ENCODE measurements at regions not wholly inside any gene's neighbourhood (a gene's known extent, or its start where the extent isn't known, plus 50 kb on each side); places are given as distances from the start of the nearest gene placed in this dataset.

- no peak for DNase-seq
- no peak overlapping the region for H3K4me3 ChIP-seq
- no peaks in the 10 kb centered on the region for H3K4me1 ChIP-seq (ENCODE audit: insufficient read depth)
- 60 to 65% (median 60%) methylated on average over 12 of the region's 12 CpGs for WGBS, 3 donors
- H3K9me3 ChIP-seq: no peaks in the 10 kb centered on the region
- no peaks in the 10 kb centered on the region for H3K27me3 ChIP-seq
- no peak overlapping the region for H3K27ac ChIP-seq
- intact Hi-C loops (cut with DNase I): no loop called here
- no peak for TF ChIP-seq POLR2A (IDR thresholded peaks at IDR 0.05)
- TF ChIP-seq CTCF (IDR thresholded peaks at IDR 0.05): no peak
- TF ChIP-seq EP300 (IDR thresholded peaks at IDR 0.05): no peak
- H3K36me3 ChIP-seq: no peaks in the 10 kb centered on the region
Measured at GRCh38 chr11:44402466-44403075, 92.6 kb upstream of the ALX4 start.

- H3K4me1 ChIP-seq (ENCODE audit: insufficient read depth): no peaks in the 10 kb centered on the region
- H3K27ac ChIP-seq: no peak overlapping the region
- TF ChIP-seq POLR2A (IDR thresholded peaks at IDR 0.05): no peak
- TF ChIP-seq EP300 (IDR thresholded peaks at IDR 0.05): no peak
- no peak for TF ChIP-seq CTCF (IDR thresholded peaks at IDR 0.05)
- no peak for DNase-seq
- H3K9me3 ChIP-seq: no peaks in the 10 kb centered on the region
- 65 to 72% (median 69%) methylated on average over 4 of the region's 4 CpGs for WGBS, 3 donors
- no peak overlapping the region for H3K4me3 ChIP-seq
- H3K36me3 ChIP-seq: no peaks in the 10 kb centered on the region
- intact Hi-C loops (cut with DNase I): no loop called here
- no peaks in the 10 kb centered on the region for H3K27me3 ChIP-seq
Measured at GRCh38 chr11:44403176-44403575, 93.2 kb upstream of the ALX4 start.

GRCh38 chr11:44403587-44404273 lies 93.8 kb upstream of the ALX4 start:
- TF ChIP-seq EP300 (IDR thresholded peaks at IDR 0.05): no peak
- TF ChIP-seq CTCF (IDR thresholded peaks at IDR 0.05): no peak
- no peak for TF ChIP-seq POLR2A (IDR thresholded peaks at IDR 0.05)
- Histone ChIP-seq H3K4me1 (ENCODE audit: insufficient read depth) (no peaks in the 10 kb centered on the region), H3K36me3 (no peaks in the 10 kb centered on the region), H3K27me3 (no peaks in the 10 kb centered on the region), H3K4me3 (no peak overlapping the region), H3K27ac (no peak overlapping the region), H3K9me3 (no peaks in the 10 kb centered on the region)
- 63 to 80% (median 65%) methylated on average over 6 of the region's 6 CpGs for WGBS, 3 donors
- no peak for DNase-seq
- intact Hi-C loops (cut with DNase I): no loop called here

- H3K27me3 ChIP-seq: no peaks in the 10 kb centered on the region
- TF ChIP-seq CTCF (IDR thresholded peaks at IDR 0.05) (no peak), POLR2A (IDR thresholded peaks at IDR 0.05) (no peak), EP300 (IDR thresholded peaks at IDR 0.05) (no peak)
- no peak overlapping the region for H3K4me3 ChIP-seq
Measured at GRCh38 chr11:44404301-44404700, 94.4 kb upstream of the ALX4 start.

More at GRCh38 chr11:44404301-44404700, 94.4 kb upstream of the ALX4 start:
- intact Hi-C loops (cut with DNase I): no loop called here
- WGBS, 3 donors: 74 to 80% (median 80%) methylated on average over 6 of the region's 6 CpGs
- Histone ChIP-seq H3K4me1 (ENCODE audit: insufficient read depth) (no peaks in the 10 kb centered on the region), H3K9me3 (no peaks in the 10 kb centered on the region), H3K27ac (no peak overlapping the region), H3K36me3 (no peaks in the 10 kb centered on the region)
- DNase-seq: no peak

Measured in ovary (tissue), 7 donors.